HEK293 (cell line): ENCODE measurements at regions not wholly inside any gene's neighbourhood (a gene's known extent, or its start where the extent isn't known, plus 50 kb on each side); places are given as distances from the start of the nearest gene placed in this dataset.

ENCODE experiments used
- CTCF ChIA-PET: fragments of 350-600 bp; formaldehyde crosslinking; extraction: SDS; loops from one replicate; lab custom pipeline; 2021; ENCODE audit warnings: antibody characterized with exemption; lab: Yijun Ruan, JAX
- POLR2A ChIA-PET: fragments of 300-600 bp; formaldehyde crosslinking; extraction: SDS; loops from one replicate; lab custom pipeline; 2020; ENCODE audit warnings: antibody characterized with exemption, inconsistent platforms; lab: Yijun Ruan, JAX
- H3K27ac ChIP-seq: fragments of 200-500 bp; sonication (Bioruptor generic); 2 replicates; pipeline ENCODE4 v1.5.1; 2014; ENCODE audit warnings: low read depth, low read length, control low read depth, inconsistent platforms; ENCODE audit errors: extremely low read depth
- H3K36me3 ChIP-seq, 2 experiments: fragments of 200-500 bp in 1 of 2; sonication (Bioruptor generic) in 1 of 2; 1 replicate in 1 of 2; 2 replicates in 1 of 2; pipeline ENCODE4 v1.5.1; 2014 to 2017; ENCODE audit warnings: inconsistent platforms in 2 of 2, low read length in 2 of 2; ENCODE audit not compliant: control insufficient read depth in 2 of 2, insufficient read depth in 1 of 2
- H3K4me1 ChIP-seq: fragments of 200-500 bp; sonication (Bioruptor generic); 2 replicates; pipeline ENCODE4 v1.5.1; 2014; ENCODE audit warnings: mild to moderate bottlenecking, low read length, inconsistent platforms; ENCODE audit not compliant: control insufficient read depth, insufficient read depth
- H3K4me3 ChIP-seq: 2 replicates; pipeline ENCODE4 v1.5.1; 2011; ENCODE audit warnings: low read depth, mild to moderate bottlenecking, control low read depth, low read length, moderate library complexity
- H3K9me3 ChIP-seq: fragments of 200-500 bp; sonication (Bioruptor generic); 2 replicates; pipeline ENCODE4 v1.5.1; 2014; ENCODE audit warnings: low read depth, low read length, inconsistent platforms; ENCODE audit not compliant: control insufficient read depth, insufficient read depth
- EGR2 ChIP-seq: fragments of 450-650 bp; formaldehyde crosslinking; IDR thresholded peaks from 2 replicates; pipeline ENCODE4 v1.5.1; 2016; ENCODE audit warnings: low read depth, missing biosample characterization, missing genetic modification characterization
- FEZF1 ChIP-seq: fragments of 450-650 bp; formaldehyde crosslinking; IDR thresholded peaks from 2 replicates; pipeline ENCODE4 v1.5.1; 2016; ENCODE audit warnings: missing biosample characterization, missing genetic modification characterization
- GLIS1 ChIP-seq: fragments of 450-650 bp; formaldehyde crosslinking; IDR thresholded peaks from 2 replicates; pipeline ENCODE4 v1.5.1; 2016; ENCODE audit warnings: missing biosample characterization, missing genetic modification characterization
- SP7 ChIP-seq: fragments of 450-650 bp; formaldehyde crosslinking; IDR thresholded peaks from 2 replicates; pipeline ENCODE4 v1.5.1; 2016; ENCODE audit warnings: missing biosample characterization, missing genetic modification characterization
- WT1 ChIP-seq: fragments of 450-650 bp; formaldehyde crosslinking; IDR thresholded peaks from 2 replicates; pipeline ENCODE4 v1.5.1; 2016; ENCODE audit warnings: missing biosample characterization, missing genetic modification characterization
- ZBTB10 ChIP-seq: fragments of 450-650 bp; formaldehyde crosslinking; IDR thresholded peaks from 2 replicates; pipeline ENCODE4 v1.5.1; 2016; ENCODE audit warnings: missing biosample characterization, missing genetic modification characterization
- ZBTB17 ChIP-seq: fragments of 450-650 bp; formaldehyde crosslinking; IDR thresholded peaks from 2 replicates; pipeline ENCODE4 v1.5.1; 2016; ENCODE audit warnings: missing biosample characterization, missing genetic modification characterization
- ZBTB8A ChIP-seq: fragments of 450-650 bp; formaldehyde crosslinking; IDR thresholded peaks from 2 replicates; pipeline ENCODE4 v1.5.1; 2016; ENCODE audit warnings: missing biosample characterization, missing genetic modification characterization
- ZFHX2 ChIP-seq: fragments of 450-650 bp; formaldehyde crosslinking; conservative IDR thresholded peaks from 2 replicates; pipeline ENCODE4 v1.5.1; 2016; ENCODE audit warnings: missing biosample characterization, missing genetic modification characterization
- ZNF202 ChIP-seq: fragments of 450-650 bp; formaldehyde crosslinking; IDR thresholded peaks from 2 replicates; pipeline ENCODE4 v1.5.1; 2016; ENCODE audit warnings: missing biosample characterization, missing genetic modification characterization, borderline replicate concordance
- ZNF292 ChIP-seq: fragments of 450-650 bp; formaldehyde crosslinking; IDR thresholded peaks from 2 replicates; pipeline ENCODE4 v1.5.1; 2016; ENCODE audit warnings: low read depth, missing biosample characterization, missing genetic modification characterization, borderline replicate concordance
- ZNF311 ChIP-seq: fragments of 450-650 bp; formaldehyde crosslinking; IDR thresholded peaks from 2 replicates; pipeline ENCODE4 v1.5.1; 2017; ENCODE audit warnings: missing biosample characterization, missing genetic modification characterization, borderline replicate concordance
- ZNF335 ChIP-seq: fragments of 450-650 bp; formaldehyde crosslinking; conservative IDR thresholded peaks from 2 replicates; pipeline ENCODE4 v1.5.1; 2016; ENCODE audit warnings: missing biosample characterization, missing genetic modification characterization
- ZNF404 ChIP-seq: fragments of 450-650 bp; formaldehyde crosslinking; IDR thresholded peaks from 2 replicates; pipeline ENCODE4 v1.5.1; 2017; ENCODE audit warnings: missing biosample characterization, missing genetic modification characterization
- ZNF488 ChIP-seq: fragments of 450-650 bp; formaldehyde crosslinking; IDR thresholded peaks from 2 replicates; pipeline ENCODE4 v1.5.1; 2016; ENCODE audit warnings: missing biosample characterization, missing genetic modification characterization
- ZNF623 ChIP-seq: fragments of 450-650 bp; formaldehyde crosslinking; IDR thresholded peaks from 2 replicates; pipeline ENCODE4 v1.5.1; 2016; ENCODE audit warnings: missing biosample characterization, missing genetic modification characterization
- ZNF624 ChIP-seq: fragments of 450-650 bp; formaldehyde crosslinking; IDR thresholded peaks from 2 replicates; pipeline ENCODE4 v1.5.1; 2017; ENCODE audit warnings: missing biosample characterization, missing genetic modification characterization
- ZNF660 ChIP-seq: fragments of 450-650 bp; IDR thresholded peaks from 2 replicates; pipeline ENCODE4 v1.5.1; 2018; ENCODE audit warnings: missing biosample characterization, mild to moderate bottlenecking, missing genetic modification characterization
- TF ChIP-seq, protein P1 (sequence below): fragments of 450-650 bp; formaldehyde crosslinking; IDR thresholded peaks from 2 replicates; pipeline ENCODE4 v1.5.1; 2016; ENCODE audit warnings: missing biosample characterization, missing genetic modification characterization

DNA sequence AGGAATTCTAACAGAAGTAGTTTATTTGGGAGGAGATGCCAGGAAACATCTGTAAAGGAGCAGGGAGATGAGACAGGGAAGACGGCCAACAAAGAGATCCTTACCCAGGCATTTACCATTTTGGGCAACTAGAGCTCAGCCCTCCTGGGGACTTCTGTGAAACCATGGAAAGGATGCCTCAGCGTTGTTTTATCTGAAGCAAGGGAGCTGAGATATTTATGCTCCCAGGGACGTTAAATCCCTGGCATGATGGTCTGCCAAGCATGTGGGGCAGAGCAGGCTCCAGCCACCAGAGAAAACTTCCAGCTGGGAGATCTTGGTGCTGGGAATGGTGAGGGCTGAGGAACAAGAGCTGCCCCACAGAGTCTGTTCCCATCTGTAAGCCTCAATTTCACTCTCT lies 114.8 kb upstream of the FOXF1 start (continued):
- TF ChIP-seq ZBTB8A (tag by site-specific recombination), result no peak
- TF ChIP-seq ZNF404 (tag by site-specific recombination), result no peak
- TF ChIP-seq ZNF202 (tag by site-specific recombination), result no peak
- TF ChIP-seq ZNF292, result no peak
- TF ChIP-seq ZBTB10 (tag by site-specific recombination), result no peak
- TF ChIP-seq ZNF311 (tag by site-specific recombination), result no peak
- TF ChIP-seq, all 188 proteins: peak for 0

- Histone ChIP-seq H3K9me3 (no peaks in the 10 kb centered on the region), H3K36me3 (no peaks in the 10 kb centered on the region)
- CTCF ChIA-PET, result interaction anchor here (0.5 to 1.3 kb wide), 5 partner anchors 121 to 1631 kb away, joined by 3 to 6 read pairs (median 3); no protein-coding TSS in a partner anchor
- TF ChIP-seq ZNF335 (tag by site-specific recombination), result peak; percentile 39; the same call in 1 of the 2 replicates
- no peak for TF ChIP-seq ZNF624
- TF ChIP-seq SP7, result peak; percentile 33; the same call in 1 of the 2 replicates
- TF ChIP-seq, all 188 proteins: peak for 2
- Histone ChIP-seq H3K4me1 (no peaks in the 10 kb centered on the region), H3K4me3 (no peak overlapping the region), H3K27ac (no peak overlapping the region; the same call in 1 of the 2 replicates)
- POLR2A ChIA-PET, result no interaction called here
Observed at GRCh38 chr16:86396422-86396821, 113.9 kb upstream of the FOXF1 start.

DNA sequence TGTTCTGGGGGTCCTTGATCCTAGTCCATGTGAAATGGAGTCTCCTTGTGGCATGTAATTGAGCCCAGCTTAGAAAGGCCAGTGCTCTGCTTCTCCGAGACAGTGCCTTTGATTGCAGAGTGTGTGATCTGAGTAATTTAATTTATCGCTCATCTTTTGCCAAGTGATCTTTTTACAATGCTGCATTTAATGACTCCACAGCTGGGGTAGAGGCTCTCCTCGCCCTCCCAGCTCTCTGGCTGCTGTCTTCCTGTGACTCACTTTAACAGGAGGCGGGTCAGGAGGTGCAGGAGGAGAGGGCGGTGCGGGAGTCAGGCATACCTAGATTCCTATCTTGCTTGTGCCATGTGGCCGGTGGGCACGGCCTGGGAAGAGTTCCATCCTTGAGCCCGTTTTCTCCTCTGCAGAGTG lies 113.4 kb upstream of the FOXF1 start:
- Histone ChIP-seq H3K9me3 (no peaks in the 10 kb centered on the region), H3K36me3 (no peaks in the 10 kb centered on the region), H3K27ac (no peak overlapping the region), H3K4me1 (no peaks in the 10 kb centered on the region), H3K4me3 (no peak overlapping the region)
- ChIA-PET CTCF (interaction anchor here (0.5 to 1.6 kb wide), 4 partner anchors 121 to 1632 kb away, joined by 3 to 6 read pairs (median 4); no protein-coding TSS in a partner anchor), POLR2A (no interaction called here)
- TF ChIP-seq ZNF488, result no peak
- peak; percentile 41; the same call in 1 of the 2 replicates for TF ChIP-seq EGR2
- peak; percentile 79 for TF ChIP-seq SP7
- peak; percentile 46; the same call in 1 of the 2 replicates for TF ChIP-seq ZFHX2 (tag by site-specific recombination)
- TF ChIP-seq, protein P1, sequence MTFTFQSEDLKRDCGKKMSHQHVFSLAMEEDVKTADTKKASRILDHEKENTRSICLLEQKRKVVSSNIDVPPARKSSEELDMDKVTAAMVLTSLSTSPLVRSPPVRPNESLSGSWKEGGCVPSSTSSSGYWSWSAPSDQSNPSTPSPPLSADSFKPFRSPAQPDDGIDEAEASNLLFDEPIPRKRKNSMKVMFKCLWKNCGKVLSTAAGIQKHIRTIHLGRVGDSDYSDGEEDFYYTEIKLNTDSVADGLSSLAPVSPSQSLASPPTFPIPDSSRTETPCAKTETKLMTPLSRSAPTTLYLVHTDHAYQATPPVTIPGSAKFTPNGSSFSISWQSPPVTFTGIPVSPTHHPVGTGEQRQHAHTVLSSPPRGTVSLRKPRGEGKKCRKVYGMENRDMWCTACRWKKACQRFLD (tag by site-specific recombination), result no peak
- peak; percentile 46 for TF ChIP-seq FEZF1 (tag by site-specific recombination)
- TF ChIP-seq ZBTB17 (tag by site-specific recombination), result peak; percentile 90
- peak; percentile 7; the same call in 1 of the 2 replicates for TF ChIP-seq GLIS1 (tag by site-specific recombination)
- TF ChIP-seq WT1 (tag by site-specific recombination), result peak; percentile 45; the same call in 1 of the 2 replicates
- TF ChIP-seq ZNF335 (tag by site-specific recombination), result 0 out of 2 replicates have a peak, but pooled peaks have one; percentile 7
- TF ChIP-seq ZNF660 (tag by site-specific recombination), result 0 out of 2 replicates have a peak, but pooled peaks have one; percentile 54
- no peak for TF ChIP-seq ZNF623 (tag by site-specific recombination)
